ENCODE measurements at regions not wholly inside any gene's neighbourhood (a gene's known extent, or its start where the extent isn't known, plus 50 kb on each side); places are given as distances from the start of the nearest gene placed in this dataset.

DNA sequence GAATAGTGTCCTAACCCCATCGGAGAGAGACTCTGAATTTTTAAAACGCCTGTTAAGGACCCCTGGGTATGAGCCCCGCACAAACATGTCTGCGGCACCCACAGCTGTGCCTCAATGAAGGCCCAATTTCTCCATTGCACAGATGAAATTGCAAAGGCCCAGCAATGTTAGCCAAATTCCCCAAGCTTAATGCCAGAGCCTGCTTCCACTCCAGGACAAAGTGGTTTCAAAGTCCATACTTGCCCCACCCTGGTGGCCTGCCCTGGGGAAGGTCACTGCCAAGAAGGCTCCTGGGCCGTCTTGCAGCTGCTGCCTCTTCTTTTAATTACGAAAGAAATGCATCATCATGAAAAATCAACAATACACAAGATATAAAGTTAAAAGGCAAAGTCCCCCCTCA lies 1179.7 kb downstream of the VRK1 start:
- TF ChIP-seq, protein P1, sequence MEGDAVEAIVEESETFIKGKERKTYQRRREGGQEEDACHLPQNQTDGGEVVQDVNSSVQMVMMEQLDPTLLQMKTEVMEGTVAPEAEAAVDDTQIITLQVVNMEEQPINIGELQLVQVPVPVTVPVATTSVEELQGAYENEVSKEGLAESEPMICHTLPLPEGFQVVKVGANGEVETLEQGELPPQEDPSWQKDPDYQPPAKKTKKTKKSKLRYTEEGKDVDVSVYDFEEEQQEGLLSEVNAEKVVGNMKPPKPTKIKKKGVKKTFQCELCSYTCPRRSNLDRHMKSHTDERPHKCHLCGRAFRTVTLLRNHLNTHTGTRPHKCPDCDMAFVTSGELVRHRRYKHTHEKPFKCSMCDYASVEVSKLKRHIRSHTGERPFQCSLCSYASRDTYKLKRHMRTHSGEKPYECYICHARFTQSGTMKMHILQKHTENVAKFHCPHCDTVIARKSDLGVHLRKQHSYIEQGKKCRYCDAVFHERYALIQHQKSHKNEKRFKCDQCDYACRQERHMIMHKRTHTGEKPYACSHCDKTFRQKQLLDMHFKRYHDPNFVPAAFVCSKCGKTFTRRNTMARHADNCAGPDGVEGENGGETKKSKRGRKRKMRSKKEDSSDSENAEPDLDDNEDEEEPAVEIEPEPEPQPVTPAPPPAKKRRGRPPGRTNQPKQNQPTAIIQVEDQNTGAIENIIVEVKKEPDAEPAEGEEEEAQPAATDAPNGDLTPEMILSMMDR (IDR thresholded peaks at IDR 0.05) = no peak
- TF ChIP-seq POLR2A (IDR thresholded peaks at IDR 0.05; ENCODE audit: low read depth) = no peak
